Omental fat pad (tissue), 3 donors: ENCODE measurements at regions not wholly inside any gene's neighbourhood (a gene's known extent, or its start where the extent isn't known, plus 50 kb on each side); places are given as distances from the start of the nearest gene placed in this dataset.

ENCODE experiments used
- ATAC-seq: fragments of 150-250 bp; one replicate; pipeline ENCODE4 v1.9.1; 2016; ENCODE audit warnings: mild to moderate bottlenecking, moderate library complexity; ENCODE audit not compliant: low FRiP score
- DNase-seq: peaks from one replicate; pipeline ENCODE4 v3.0.0-alpha.2; 2019; ENCODE audit warnings: low spot score
- TF ChIP-seq, protein P1 (sequence below), 3 donors: fragments of 450-650 bp; IDR thresholded peaks; one replicate each; pipeline ENCODE4 v1.5.1; 2016 to 2017; ENCODE audit warnings: antibody characterized with exemption in 3 of 3, mild to moderate bottlenecking in 3 of 3, moderate library complexity in 2 of 3

DNA sequence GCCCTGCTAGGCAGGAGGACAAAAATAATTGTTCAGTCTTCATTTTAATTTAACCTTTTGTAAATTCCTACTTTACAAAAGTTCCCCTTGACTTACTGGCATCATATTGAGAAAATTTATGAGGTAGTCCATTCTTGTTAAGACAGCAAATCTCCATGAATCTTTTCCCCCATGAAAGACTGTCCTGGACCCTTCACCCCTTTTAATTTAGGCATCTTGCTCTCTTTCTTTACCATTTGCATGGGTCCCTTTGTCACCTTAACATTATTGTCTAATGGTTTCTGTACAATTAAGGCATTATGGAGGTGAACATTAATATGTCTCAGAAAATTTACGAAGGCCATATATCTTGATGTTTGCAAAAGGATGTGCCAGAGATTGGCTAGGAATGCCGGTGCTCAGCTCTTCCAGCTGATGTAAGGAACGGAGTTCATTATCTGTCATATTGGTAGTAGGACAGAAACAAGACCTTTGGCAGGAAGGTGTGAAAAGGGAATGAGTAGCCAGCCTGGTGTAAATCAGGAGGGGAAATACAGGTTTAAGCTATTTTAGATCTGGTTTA is 382.8 kb upstream of the TSHZ2 start:
- ATAC-seq (no peak), DNase-seq (no peak)
- TF ChIP-seq, protein P1, sequence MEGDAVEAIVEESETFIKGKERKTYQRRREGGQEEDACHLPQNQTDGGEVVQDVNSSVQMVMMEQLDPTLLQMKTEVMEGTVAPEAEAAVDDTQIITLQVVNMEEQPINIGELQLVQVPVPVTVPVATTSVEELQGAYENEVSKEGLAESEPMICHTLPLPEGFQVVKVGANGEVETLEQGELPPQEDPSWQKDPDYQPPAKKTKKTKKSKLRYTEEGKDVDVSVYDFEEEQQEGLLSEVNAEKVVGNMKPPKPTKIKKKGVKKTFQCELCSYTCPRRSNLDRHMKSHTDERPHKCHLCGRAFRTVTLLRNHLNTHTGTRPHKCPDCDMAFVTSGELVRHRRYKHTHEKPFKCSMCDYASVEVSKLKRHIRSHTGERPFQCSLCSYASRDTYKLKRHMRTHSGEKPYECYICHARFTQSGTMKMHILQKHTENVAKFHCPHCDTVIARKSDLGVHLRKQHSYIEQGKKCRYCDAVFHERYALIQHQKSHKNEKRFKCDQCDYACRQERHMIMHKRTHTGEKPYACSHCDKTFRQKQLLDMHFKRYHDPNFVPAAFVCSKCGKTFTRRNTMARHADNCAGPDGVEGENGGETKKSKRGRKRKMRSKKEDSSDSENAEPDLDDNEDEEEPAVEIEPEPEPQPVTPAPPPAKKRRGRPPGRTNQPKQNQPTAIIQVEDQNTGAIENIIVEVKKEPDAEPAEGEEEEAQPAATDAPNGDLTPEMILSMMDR (IDR thresholded peaks at IDR 0.05), result no peak

DNA sequence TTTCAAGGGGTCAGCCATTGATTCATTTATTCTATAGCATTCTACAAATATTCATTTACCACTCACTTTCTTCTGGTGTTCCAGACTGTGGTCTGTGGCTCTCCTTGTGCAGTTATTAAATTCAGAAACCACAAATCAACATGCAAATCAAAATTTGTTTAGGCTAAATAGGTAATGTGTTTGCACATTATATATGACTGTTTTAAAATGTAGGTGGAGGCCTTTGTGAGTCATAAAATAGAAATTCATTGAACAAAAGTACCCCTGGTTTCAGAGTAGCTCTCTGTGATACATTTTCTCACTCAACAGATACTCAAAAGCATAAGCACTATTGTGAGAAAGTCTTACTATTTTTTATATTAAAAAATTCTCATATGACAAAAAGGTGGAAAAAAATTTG is 385.5 kb upstream of the TSHZ2 start:
- DNase-seq (no peak), ATAC-seq (no peak)
- TF ChIP-seq, protein P1 (IDR thresholded peaks at IDR 0.05), result no peak

DNA sequence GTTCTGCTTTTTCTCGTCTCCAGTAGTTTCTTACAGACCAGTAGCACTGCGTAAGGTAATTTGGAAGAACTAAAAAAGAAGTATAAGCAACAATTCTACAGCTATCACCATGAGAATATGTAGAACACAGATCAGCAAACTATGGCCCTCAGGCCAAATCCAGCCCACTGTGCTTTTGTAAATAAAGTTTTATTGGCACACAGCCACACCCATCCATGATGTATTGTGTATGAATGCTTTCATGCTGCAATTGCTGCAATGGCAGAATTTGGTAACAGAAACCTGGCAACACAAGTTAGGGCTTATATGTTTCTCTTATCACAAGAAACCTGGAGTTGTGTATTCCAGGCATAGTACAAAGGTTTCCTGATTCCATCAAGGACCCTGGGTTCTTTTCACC is 386.8 kb upstream of the TSHZ2 start:
- TF ChIP-seq, protein P1 (IDR thresholded peaks at IDR 0.05), result no peak
- DNase-seq (no peak), ATAC-seq (no peak)

DNA sequence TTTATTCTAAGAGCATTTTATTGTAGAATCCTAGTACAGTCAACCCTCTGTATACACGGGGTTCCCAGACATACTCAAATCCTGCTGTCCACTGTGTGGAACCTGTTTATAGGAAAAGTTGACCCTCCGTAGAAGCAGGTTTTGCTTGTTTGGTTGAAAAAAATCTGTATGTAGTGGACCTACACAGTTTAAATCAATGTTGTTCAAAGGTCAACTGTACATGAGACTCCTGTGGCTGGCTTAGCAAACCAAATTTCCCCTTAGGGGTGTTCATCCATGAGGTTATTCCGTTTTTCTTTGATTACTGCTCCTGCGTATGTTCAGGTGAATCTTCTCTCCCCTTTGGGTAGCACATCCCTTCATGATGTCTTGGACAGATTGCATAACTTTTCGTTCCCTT is 387.0 kb upstream of the ZFP64 start:
- no peak for DNase-seq
- no peak for ATAC-seq
- TF ChIP-seq, protein P1 (IDR thresholded peaks at IDR 0.05), result no peak

DNA sequence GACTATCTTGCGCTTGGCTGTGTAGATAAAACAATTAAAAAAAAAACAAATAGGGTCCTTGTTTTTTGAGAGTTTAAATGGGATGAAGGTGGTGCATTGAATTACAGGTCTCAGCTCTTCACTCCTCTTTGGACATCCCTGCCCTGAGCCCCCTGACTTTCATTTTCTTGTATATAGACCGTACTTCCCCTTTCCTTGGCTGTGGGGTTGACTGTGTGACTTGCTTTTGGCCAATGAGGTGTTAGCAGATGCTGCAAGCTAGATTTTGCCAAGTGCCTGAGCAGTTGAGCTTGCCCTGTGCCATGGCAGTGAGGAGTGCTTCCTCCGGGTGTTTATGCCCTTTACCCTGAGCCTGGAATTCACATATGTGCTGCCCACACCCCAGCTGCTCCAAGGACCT is 386.1 kb upstream of the ZFP64 start:
- DNase-seq (no peak), ATAC-seq (no peak)
- TF ChIP-seq, protein P1 (IDR thresholded peaks at IDR 0.05), result no peak

DNA sequence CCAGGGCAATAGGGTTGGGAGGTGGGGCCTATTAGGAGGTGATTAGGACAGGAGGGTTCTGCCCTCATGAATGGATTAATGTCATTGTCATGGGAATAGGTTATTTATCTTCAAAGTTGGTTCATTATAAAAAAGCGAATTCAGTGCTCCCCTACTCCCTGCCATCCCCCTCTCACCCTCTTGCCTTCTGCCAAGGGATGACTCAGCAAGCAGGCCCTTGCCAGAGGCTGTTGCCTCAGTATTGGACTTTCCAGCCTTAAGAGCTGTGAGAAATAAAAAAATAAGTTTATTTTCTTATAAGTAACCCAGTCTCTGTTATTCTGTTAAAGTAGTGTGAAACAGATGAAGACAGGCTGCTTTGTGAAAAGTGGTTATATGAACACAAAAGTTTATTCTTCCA is 381.1 kb upstream of the ZFP64 start:
- TF ChIP-seq, protein P1 (IDR thresholded peaks at IDR 0.05), result no peak
- no peak for DNase-seq
- ATAC-seq, result no peak

DNA sequence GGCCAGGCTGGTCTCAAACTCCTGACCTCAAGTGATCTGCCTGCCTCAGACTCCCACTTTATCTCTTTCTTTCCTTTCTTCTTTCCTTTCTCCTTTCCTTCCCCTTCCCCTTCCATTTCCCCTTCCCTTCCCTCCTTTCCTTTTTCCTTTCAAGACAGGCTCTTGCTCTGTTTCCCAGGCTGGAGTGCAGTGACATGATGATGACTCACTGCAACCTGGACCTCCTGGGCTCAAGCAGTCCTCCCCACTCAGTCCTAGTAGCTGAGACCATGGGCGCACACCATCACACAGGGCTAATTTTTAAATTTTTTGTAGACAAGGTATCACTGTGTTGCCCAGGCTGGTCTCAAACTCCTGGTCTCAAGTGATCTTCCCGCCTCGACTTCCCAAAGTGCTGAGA is 377.6 kb upstream of the ZFP64 start:
- DNase-seq (no peak), ATAC-seq (no peak)
- TF ChIP-seq, protein P1 (IDR thresholded peaks at IDR 0.05), result no peak
